BE2C (cell line): ENCODE measurements at regions not wholly inside any gene's neighbourhood (a gene's known extent, or its start where the extent isn't known, plus 50 kb on each side); places are given as distances from the start of the nearest gene placed in this dataset.

Source experiments
- DNase-seq: peaks from one replicate; pipeline ENCODE4 v3.0.0-alpha.2; 2020
- H3K27me3 ChIP-seq: fragments of 250-450 bp; sonication (Bioruptor Pico); 2 replicates; pipeline ENCODE4 v1.5.1; 2020; ENCODE audit warnings: mild to moderate bottlenecking
- H3K36me3 ChIP-seq: fragments of 250-450 bp; sonication (Bioruptor Pico); 2 replicates; pipeline ENCODE4 v1.5.1; 2020; ENCODE audit warnings: mild to moderate bottlenecking
- H3K4me1 ChIP-seq: fragments of 250-450 bp; sonication (Bioruptor Pico); 2 replicates; pipeline ENCODE4 v1.5.1; 2020
- H3K4me3 ChIP-seq: 2 replicates; pipeline ENCODE4 v1.5.1; 2011; ENCODE audit warnings: low read depth, low read length
- H3K9me3 ChIP-seq: fragments of 250-450 bp; sonication (Bioruptor Pico); 2 replicates; pipeline ENCODE4 v1.5.1; 2020
- CTCF ChIP-seq: IDR thresholded peaks from 2 replicates; pipeline ENCODE4 v1.5.1; 2012; ENCODE audit warnings: mild to moderate bottlenecking, low read depth, low read length

DNA sequence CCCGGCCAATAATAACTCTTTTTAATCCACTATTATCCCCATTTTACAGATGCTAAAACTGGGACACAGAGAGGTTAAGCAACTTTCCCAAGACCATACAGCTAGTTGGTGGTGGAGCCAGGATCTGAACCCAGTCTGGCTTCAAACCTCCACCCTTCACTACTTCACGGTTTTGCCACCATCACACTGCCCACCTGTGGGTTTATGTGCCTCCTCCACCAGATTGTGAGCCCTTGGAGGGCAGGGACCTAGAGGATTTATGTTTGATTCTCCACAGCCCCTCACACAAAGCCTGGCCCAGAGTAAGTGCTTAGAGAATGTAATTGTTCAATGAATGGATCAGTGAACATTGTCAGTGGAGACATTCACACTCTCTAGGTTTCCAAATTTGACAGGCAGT is 153.4 kb upstream of the MYCN start:
- H3K4me1 ChIP-seq: no peaks in the 10 kb centered on the region
- no peaks in the 10 kb centered on the region for H3K36me3 ChIP-seq
- H3K9me3 ChIP-seq: no peaks in the 10 kb centered on the region
- H3K27me3 ChIP-seq: no peaks in the 10 kb centered on the region
- H3K4me3 ChIP-seq: no peak overlapping the region
- no peak for DNase-seq
- TF ChIP-seq CTCF: no peak

GRCh38 chr2:15787535-15788454 is 152.6 kb upstream of the MYCN start:
- H3K4me1 ChIP-seq: no peaks in the 10 kb centered on the region
- H3K9me3 ChIP-seq: no peaks in the 10 kb centered on the region
- H3K36me3 ChIP-seq: no peaks in the 10 kb centered on the region
- no peak overlapping the region for H3K4me3 ChIP-seq
- DNase-seq: no peak
- H3K27me3 ChIP-seq: no peaks in the 10 kb centered on the region
- TF ChIP-seq CTCF: no peak

DNA sequence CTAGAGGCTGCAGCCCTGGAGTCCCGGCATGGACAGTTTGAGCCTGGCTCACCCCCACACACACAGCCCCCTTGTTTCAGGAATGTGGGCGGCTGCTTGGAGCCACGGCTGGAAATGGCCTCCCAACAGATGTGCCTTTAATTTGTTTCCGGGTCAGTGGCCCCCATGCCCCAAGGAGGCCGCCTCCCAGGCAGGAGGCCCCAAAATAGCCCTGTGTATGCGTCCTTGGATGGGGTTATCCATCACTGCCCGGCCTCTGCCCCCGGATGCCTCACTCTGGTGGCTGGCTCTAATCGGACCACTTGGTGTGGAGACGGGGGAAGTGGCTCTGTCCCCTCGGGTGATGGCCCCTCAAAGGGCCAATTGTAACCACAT is 151.9 kb upstream of the MYCN start:
- H3K4me1 ChIP-seq: no peaks in the 10 kb centered on the region
- TF ChIP-seq CTCF: no peak

GRCh38 chr2:15788830-15789229 is 151.5 kb upstream of the MYCN start:
- Histone ChIP-seq H3K4me1 (no peaks in the 10 kb centered on the region), H3K9me3 (no peaks in the 10 kb centered on the region), H3K36me3 (no peaks in the 10 kb centered on the region), H3K4me3 (no peak overlapping the region), H3K27me3 (no peaks in the 10 kb centered on the region)
- TF ChIP-seq CTCF: no peak
- DNase-seq: no peak

More for the DNA sequence above, 151.9 kb upstream of the MYCN start:
- Histone ChIP-seq H3K36me3 (no peaks in the 10 kb centered on the region), H3K27me3 (no peaks in the 10 kb centered on the region), H3K4me3 (no peak overlapping the region), H3K9me3 (no peaks in the 10 kb centered on the region)
- DNase-seq: no peak

DNA sequence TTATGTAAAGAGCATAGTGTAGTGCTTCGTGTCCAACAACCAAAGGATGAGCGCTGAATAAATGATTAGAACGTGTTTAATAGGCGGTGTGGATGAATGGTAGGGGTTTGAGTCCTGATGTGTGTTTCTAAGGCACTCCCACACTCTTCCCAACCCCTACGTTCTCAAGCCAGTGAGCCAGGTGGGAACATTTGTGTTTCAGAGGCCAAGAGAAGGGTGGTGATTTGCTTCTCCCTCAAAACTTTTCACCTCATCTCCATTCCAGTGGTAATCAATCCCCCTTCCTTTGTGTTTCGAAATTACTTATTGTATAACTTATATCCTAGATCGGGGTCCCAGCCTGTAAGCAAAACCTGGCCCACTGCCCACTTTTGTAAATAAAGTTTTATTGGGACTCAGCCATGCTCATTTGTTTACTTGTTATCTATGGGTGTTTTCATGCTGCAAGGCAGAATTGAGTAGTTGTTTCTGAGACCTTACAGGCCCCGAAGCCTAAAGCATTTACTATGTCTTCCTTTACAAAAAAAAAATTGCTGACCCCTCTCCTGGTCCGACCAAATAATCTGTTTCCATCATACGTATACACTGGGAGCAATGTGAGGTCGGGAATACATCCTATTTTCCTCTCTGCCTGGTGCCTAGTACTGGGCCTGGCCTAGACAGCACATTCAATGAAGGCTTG is 150.8 kb upstream of the MYCN start:
- H3K4me1 ChIP-seq: no peaks in the 10 kb centered on the region

More for the DNA sequence above, 150.8 kb upstream of the MYCN start:
- H3K36me3 ChIP-seq: no peaks in the 10 kb centered on the region
- no peak for TF ChIP-seq CTCF
- no peaks in the 10 kb centered on the region for H3K27me3 ChIP-seq
- H3K9me3 ChIP-seq: no peaks in the 10 kb centered on the region
- DNase-seq: no peak
- H3K4me3 ChIP-seq: no peak overlapping the region
